ENCODE measurements at regions not wholly inside any gene's neighbourhood (a gene's known extent, or its start where the extent isn't known, plus 50 kb on each side); places are given as distances from the start of the nearest gene placed in this dataset.

DNA sequence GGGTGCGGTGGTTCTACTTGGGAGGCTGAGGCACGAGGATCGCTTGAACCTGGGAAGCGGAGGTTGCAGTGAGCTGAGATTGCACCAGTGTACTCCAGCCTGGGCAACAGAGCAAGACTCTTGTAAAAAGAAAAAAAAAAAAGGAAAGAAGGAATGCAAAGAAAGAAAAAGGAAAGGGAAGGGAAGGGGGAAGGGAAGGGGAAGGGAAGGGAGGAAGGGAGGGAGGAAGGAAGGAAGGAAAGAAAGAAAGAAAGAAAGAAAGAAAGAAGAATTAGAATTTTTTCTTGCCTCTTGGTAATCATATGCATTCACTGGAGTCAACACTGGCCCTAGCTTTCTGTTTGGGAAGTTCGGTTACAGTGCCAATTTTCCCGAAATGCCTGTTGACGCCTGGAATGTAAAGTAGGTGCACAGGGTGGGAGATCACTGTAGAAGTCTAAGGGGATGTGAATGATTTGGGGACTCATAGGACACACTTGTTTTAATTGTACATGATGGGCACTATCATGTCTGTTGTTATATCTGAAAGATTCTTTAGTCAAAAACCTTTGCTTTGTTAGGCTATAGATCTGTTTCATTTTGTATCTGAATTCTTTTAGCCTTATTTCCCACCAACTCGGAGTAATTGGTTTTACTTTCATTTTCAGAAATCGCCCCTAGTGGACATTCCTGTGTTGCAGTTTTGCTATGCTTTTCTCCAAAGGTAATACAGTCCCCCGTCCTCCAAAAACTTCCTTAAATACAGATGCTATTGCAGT, 59.8 kb upstream of the MORC3 start:
- TF ChIP-seq, protein P1, sequence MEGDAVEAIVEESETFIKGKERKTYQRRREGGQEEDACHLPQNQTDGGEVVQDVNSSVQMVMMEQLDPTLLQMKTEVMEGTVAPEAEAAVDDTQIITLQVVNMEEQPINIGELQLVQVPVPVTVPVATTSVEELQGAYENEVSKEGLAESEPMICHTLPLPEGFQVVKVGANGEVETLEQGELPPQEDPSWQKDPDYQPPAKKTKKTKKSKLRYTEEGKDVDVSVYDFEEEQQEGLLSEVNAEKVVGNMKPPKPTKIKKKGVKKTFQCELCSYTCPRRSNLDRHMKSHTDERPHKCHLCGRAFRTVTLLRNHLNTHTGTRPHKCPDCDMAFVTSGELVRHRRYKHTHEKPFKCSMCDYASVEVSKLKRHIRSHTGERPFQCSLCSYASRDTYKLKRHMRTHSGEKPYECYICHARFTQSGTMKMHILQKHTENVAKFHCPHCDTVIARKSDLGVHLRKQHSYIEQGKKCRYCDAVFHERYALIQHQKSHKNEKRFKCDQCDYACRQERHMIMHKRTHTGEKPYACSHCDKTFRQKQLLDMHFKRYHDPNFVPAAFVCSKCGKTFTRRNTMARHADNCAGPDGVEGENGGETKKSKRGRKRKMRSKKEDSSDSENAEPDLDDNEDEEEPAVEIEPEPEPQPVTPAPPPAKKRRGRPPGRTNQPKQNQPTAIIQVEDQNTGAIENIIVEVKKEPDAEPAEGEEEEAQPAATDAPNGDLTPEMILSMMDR (IDR thresholded peaks at IDR 0.05 in 8 of 11, conservative IDR thresholded peaks at IDR 0.05 in 3 of 11): peak; percentile 58 to 88 (median 81)
- no peak for TF ChIP-seq POLR2A (IDR thresholded peaks at IDR 0.05)

Measured in spleen (tissue), 7 donors.